ENCODE measurements at regions not wholly inside any gene's neighbourhood (a gene's known extent, or its start where the extent isn't known, plus 50 kb on each side); places are given as distances from the start of the nearest gene placed in this dataset.

DNA sequence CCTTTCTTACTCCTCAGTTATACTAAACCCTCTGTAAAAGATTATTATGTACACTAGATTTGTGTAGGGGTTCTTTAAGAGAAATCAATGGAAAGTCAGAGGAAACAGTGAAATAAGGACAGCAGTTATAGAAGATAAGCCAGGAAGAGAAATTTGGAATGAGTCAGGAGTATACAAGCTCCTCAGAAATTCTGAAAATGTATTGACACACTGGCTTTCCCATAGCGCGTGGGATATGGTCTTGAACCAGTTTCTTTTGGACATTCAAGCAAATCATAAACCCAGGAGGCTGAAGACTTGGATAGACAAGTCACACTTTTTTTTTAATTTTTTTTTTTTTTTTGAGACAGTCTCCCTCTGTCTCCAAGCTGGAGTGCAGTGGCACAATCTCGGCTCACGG, 316.1 kb upstream of the MMADHC start:
- no peak for DNase-seq (ENCODE audit: low read depth in 4 of 6, low spot score in 6 of 6)
- no peaks in the 10 kb centered on the region for H3K27me3 ChIP-seq (ENCODE audit: control insufficient read depth, insufficient read depth, low read length)
- H3K4me1 ChIP-seq (ENCODE audit: control insufficient read depth, insufficient read depth, low read length): no peaks in the 10 kb centered on the region
- H3K4me3 ChIP-seq (ENCODE audit: low read depth, low read length): no peak overlapping the region
- WGBS (ENCODE audit: insufficient coverage): 100% methylated on average over 2 of the region's 4 CpGs
- no peak overlapping the region for H3K27ac ChIP-seq (ENCODE audit: low read depth, low read length)
- H3K36me3 ChIP-seq (ENCODE audit: control insufficient read depth, insufficient read depth, low read length): no peaks in the 10 kb centered on the region
- no peaks in the 10 kb centered on the region for H3K9me3 ChIP-seq (ENCODE audit: control insufficient read depth, insufficient read depth, low read length)

DNA sequence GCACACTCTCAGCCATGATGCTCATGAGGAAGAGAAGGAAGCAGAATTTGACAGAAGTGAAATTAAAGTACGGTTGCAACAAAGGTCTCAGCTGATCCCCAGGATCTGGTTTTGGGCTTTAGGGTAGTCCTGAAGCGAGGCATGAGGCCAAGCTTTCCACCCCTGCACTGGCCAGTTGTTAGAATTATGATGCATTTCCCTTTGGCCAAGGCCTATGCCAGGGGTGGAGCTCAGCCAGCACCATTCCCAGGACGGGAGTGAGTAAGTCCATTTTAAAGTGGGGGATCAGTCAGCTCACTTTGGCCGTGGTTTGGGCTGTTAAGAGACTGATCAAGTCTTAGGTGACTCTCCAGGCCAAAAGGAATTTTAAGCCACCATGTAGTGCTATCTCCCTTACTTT, 314.5 kb upstream of the MMADHC start:
- Histone ChIP-seq H3K4me1 (ENCODE audit: control insufficient read depth, insufficient read depth, low read length) (no peaks in the 10 kb centered on the region), H3K36me3 (ENCODE audit: control insufficient read depth, insufficient read depth, low read length) (no peaks in the 10 kb centered on the region), H3K27me3 (ENCODE audit: control insufficient read depth, insufficient read depth, low read length) (no peaks in the 10 kb centered on the region), H3K27ac (ENCODE audit: low read depth, low read length) (no peak overlapping the region), H3K9me3 (ENCODE audit: control insufficient read depth, insufficient read depth, low read length) (no peaks in the 10 kb centered on the region), H3K4me3 (ENCODE audit: low read depth, low read length) (no peak overlapping the region)
- 91% methylated on average over 3 of the region's 4 CpGs for WGBS (ENCODE audit: insufficient coverage)
- no peak for DNase-seq (ENCODE audit: low read depth in 4 of 6, low spot score in 6 of 6)

DNA sequence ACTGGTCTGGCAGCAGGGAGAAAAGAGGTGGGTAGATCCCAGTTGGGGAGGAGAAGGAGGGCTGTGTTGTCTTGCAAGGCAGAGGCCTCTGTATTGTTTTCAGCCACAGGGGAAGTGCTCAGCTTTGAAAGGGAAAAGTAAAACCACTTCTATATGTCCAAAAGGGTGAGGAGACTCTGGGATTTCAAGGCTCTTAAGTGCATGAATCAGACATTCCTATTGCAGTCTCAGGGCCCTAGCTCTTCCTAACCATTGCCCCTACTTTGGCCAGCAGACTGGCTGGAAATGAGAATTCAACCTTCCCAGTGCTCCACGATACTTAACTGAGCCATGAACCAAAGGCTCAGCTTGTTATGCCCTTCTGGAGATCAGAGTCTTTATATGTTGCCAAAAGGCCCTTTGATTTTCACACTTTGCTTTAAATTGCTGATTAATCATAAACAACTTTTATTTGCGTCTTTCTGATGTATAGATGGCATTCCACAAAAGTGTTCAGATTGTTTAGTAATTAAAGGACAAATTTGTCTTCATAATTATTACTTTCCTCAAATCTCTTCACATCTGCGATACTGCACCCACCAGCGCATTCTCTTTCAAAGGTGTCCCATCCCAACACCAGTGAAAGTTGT, 313.8 kb upstream of the MMADHC start:
- DNase-seq (ENCODE audit: low read depth in 4 of 6, low spot score in 6 of 6): no peak
- Histone ChIP-seq H3K4me1 (ENCODE audit: control insufficient read depth, insufficient read depth, low read length) (no peaks in the 10 kb centered on the region), H3K36me3 (ENCODE audit: control insufficient read depth, insufficient read depth, low read length) (no peaks in the 10 kb centered on the region), H3K9me3 (ENCODE audit: control insufficient read depth, insufficient read depth, low read length) (no peaks in the 10 kb centered on the region), H3K27ac (ENCODE audit: low read depth, low read length) (no peak overlapping the region), H3K4me3 (ENCODE audit: low read depth, low read length) (no peak overlapping the region), H3K27me3 (ENCODE audit: control insufficient read depth, insufficient read depth, low read length) (no peaks in the 10 kb centered on the region)
- WGBS (ENCODE audit: insufficient coverage): 100% methylated on average over 1 of the region's 4 CpGs

DNA sequence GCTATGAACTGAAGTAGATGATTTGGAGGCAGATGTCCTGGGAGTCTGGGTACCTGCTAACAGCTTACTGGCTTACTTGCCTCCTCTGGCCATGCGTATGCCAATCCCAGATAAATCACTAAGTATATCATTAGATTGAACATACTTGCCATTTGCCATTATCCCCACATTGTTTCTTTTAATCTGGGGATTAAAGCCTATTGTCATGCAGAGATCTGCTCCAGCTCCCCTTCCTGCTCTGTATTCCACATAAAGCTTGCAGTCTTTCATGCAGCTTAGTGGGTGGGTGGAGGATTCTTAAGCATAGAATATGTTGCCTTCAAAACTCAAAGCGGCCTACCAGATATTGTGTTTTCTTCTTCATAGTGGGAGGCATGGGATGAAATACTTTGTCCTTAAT, 311.8 kb upstream of the MMADHC start:
- DNase-seq (ENCODE audit: low read depth in 4 of 6, low spot score in 6 of 6): no peak
- no peaks in the 10 kb centered on the region for H3K36me3 ChIP-seq (ENCODE audit: control insufficient read depth, insufficient read depth, low read length)
- WGBS (ENCODE audit: insufficient coverage): 88% methylated on average over 1 of the region's 2 CpGs
- H3K4me3 ChIP-seq (ENCODE audit: low read depth, low read length): no peak overlapping the region
- no peaks in the 10 kb centered on the region for H3K27me3 ChIP-seq (ENCODE audit: control insufficient read depth, insufficient read depth, low read length)
- no peaks in the 10 kb centered on the region for H3K4me1 ChIP-seq (ENCODE audit: control insufficient read depth, insufficient read depth, low read length)
- no peak overlapping the region for H3K27ac ChIP-seq (ENCODE audit: low read depth, low read length)
- no peaks in the 10 kb centered on the region for H3K9me3 ChIP-seq (ENCODE audit: control insufficient read depth, insufficient read depth, low read length)

DNA sequence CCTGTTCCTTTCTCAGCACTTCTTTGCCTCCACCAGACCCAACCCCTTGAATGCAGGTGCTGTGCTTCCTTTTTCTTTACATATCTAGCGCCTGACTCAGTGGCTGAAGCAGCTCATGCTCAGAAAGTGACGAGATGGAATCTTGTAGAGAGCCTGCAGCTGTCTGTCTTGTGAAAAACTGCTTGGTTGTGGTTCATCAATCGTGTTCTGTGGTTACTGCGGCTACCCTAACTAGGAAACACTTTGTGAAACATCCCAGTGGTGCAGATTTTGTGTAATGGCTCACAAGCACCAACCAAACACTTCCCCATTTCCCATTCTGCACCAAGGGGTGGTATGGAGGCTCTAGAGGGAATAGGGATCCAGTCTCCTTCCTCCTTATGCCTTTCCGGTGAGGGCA, 307.2 kb upstream of the MMADHC start:
- H3K4me1 ChIP-seq (ENCODE audit: control insufficient read depth, insufficient read depth, low read length): no peaks in the 10 kb centered on the region
- H3K27ac ChIP-seq (ENCODE audit: low read depth, low read length): no peak overlapping the region
- no peak overlapping the region for H3K4me3 ChIP-seq (ENCODE audit: low read depth, low read length)
- H3K9me3 ChIP-seq (ENCODE audit: control insufficient read depth, insufficient read depth, low read length): no peaks in the 10 kb centered on the region
- no peak for DNase-seq (ENCODE audit: low read depth in 4 of 6, low spot score in 6 of 6)
- H3K27me3 ChIP-seq (ENCODE audit: control insufficient read depth, insufficient read depth, low read length): no peaks in the 10 kb centered on the region
- 71% methylated on average over 2 of the region's 5 CpGs for WGBS (ENCODE audit: insufficient coverage)
- no peaks in the 10 kb centered on the region for H3K36me3 ChIP-seq (ENCODE audit: control insufficient read depth, insufficient read depth, low read length)

DNA sequence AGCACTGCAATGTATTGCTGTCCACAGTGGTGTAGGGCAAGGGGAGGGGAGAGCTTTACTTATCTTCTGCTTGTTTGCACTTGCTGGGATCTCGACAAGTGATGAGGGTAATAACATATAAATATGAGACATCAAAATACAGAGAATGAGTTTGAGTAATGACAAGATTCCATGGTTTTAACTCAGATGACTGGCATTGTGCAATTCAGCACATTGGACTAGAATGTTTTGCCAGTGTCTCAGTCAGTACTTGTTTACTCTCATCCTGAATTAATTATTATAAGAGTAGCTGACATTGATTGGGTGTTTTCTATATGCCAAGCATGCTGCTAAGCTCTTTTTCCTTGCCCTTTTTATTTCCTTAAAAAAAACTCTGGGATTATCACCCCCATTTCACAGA, 306.7 kb upstream of the MMADHC start:
- Histone ChIP-seq H3K4me1 (ENCODE audit: control insufficient read depth, insufficient read depth, low read length) (no peaks in the 10 kb centered on the region), H3K36me3 (ENCODE audit: control insufficient read depth, insufficient read depth, low read length) (no peaks in the 10 kb centered on the region), H3K27ac (ENCODE audit: low read depth, low read length) (no peak overlapping the region), H3K9me3 (ENCODE audit: control insufficient read depth, insufficient read depth, low read length) (no peaks in the 10 kb centered on the region), H3K27me3 (ENCODE audit: control insufficient read depth, insufficient read depth, low read length) (no peaks in the 10 kb centered on the region), H3K4me3 (ENCODE audit: low read depth, low read length) (no peak overlapping the region)
- WGBS (ENCODE audit: insufficient coverage): no CpG with 5 or more reads among the region's 1 CpG
- no peak for DNase-seq (ENCODE audit: low read depth in 4 of 6, low spot score in 6 of 6)

DNA sequence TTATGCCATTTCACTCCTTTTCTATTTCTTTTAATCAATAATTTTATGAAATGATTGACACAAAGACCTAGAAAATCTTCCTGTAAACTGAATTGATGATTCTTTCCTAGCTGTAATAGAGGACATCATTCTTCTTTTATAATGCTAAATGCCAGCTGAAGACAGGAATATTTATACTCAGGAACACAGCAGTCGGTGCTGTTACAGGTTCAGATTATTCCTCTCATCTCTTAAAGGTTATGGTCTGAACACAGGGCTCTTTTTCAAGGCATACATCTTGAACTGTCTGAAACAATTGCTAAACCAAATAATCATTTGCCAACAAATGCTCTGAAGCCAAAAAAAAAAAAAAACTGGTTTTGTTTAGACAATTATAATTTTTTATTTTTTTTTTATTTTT, 305.0 kb upstream of the MMADHC start:
- Histone ChIP-seq H3K9me3 (ENCODE audit: control insufficient read depth, insufficient read depth, low read length) (no peaks in the 10 kb centered on the region), H3K4me1 (ENCODE audit: control insufficient read depth, insufficient read depth, low read length) (no peaks in the 10 kb centered on the region), H3K27me3 (ENCODE audit: control insufficient read depth, insufficient read depth, low read length) (no peaks in the 10 kb centered on the region), H3K27ac (ENCODE audit: low read depth, low read length) (no peak overlapping the region), H3K36me3 (ENCODE audit: control insufficient read depth, insufficient read depth, low read length) (no peaks in the 10 kb centered on the region), H3K4me3 (ENCODE audit: low read depth, low read length) (no peak overlapping the region)
- DNase-seq (ENCODE audit: low read depth in 4 of 6, low spot score in 6 of 6): peak in 1 of 6 donors; percentile 47
- WGBS (ENCODE audit: insufficient coverage): 60% methylated on average over 1 of the region's 1 CpG

DNA sequence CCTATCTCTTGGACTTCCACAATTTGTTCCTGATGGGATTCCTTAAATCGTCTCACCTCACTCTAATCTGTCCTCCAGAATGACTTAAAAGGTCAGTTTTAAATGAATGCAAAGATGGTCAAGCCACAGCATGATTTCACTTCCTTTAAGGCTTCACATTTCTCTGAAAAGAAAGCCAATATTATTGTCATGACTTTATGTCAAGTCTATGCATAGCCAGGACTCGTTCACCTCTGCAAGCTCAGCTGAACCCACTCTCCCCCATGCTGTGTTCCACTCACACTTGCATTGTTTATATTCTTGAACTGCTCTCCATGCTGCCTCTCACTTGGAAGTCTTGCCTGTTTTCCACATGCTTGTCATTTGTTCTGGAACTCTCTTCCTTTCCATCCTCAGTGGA, 298.4 kb upstream of the MMADHC start:
- 50% methylated on average over 2 of the region's 2 CpGs for WGBS (ENCODE audit: insufficient coverage)
- no peak for DNase-seq (ENCODE audit: low read depth in 4 of 6, low spot score in 6 of 6)
- H3K9me3 ChIP-seq (ENCODE audit: control insufficient read depth, insufficient read depth, low read length): no peaks in the 10 kb centered on the region
- no peaks in the 10 kb centered on the region for H3K27me3 ChIP-seq (ENCODE audit: control insufficient read depth, insufficient read depth, low read length)
- H3K4me1 ChIP-seq (ENCODE audit: control insufficient read depth, insufficient read depth, low read length): no peaks in the 10 kb centered on the region
- no peaks in the 10 kb centered on the region for H3K36me3 ChIP-seq (ENCODE audit: control insufficient read depth, insufficient read depth, low read length)
- no peak overlapping the region for H3K27ac ChIP-seq (ENCODE audit: low read depth, low read length)
- no peak overlapping the region for H3K4me3 ChIP-seq (ENCODE audit: low read depth, low read length)

DNA sequence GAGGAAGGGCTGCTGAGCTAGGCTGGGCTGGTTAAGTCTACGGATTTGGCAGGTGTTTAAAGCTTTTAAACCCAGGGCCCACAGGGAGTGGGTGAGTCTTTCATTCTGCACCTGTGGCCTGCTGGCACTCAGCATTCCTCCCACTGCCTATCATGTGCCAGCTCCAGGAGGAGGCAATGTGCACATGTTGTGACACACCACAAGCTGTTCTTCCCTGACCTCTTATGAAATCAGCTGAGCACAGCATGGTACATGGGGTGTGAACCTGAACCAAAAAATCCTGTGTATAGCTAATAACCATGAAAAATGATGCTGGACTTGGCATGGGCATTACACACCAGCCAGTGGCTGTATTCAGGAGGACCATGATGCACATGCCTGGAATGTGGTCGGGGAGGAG, 297.9 kb upstream of the MMADHC start:
- DNase-seq (ENCODE audit: low read depth in 4 of 6, low spot score in 6 of 6): peak in 2 of 6 donors; percentile 48 to 63
- no peak overlapping the region for H3K27ac ChIP-seq (ENCODE audit: low read depth, low read length)
- H3K27me3 ChIP-seq (ENCODE audit: control insufficient read depth, insufficient read depth, low read length): no peaks in the 10 kb centered on the region
- no peaks in the 10 kb centered on the region for H3K36me3 ChIP-seq (ENCODE audit: control insufficient read depth, insufficient read depth, low read length)
- H3K9me3 ChIP-seq (ENCODE audit: control insufficient read depth, insufficient read depth, low read length): no peaks in the 10 kb centered on the region
- no peak overlapping the region for H3K4me3 ChIP-seq (ENCODE audit: low read depth, low read length)
- no peaks in the 10 kb centered on the region for H3K4me1 ChIP-seq (ENCODE audit: control insufficient read depth, insufficient read depth, low read length)
- WGBS (ENCODE audit: insufficient coverage): no CpG with 5 or more reads among the region's 2 CpGs

DNA sequence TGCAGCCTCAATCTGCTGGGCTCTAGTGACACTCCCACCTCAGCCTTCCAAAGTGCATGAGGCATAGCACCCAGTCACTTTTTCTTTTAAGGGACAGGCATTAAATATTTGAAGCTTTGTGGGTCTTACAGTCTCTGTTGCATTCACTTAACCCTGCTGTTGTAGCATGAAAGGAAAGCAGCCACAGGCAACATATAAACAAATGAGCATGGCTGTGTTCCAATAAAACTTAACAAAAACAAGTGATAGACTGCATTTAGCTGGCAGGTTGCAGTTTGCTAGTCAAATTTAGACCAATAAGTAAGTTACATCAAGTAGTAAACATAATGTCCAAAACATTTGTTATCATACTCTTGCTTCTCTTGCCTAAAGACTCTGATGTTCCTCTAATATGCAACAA, 297.3 kb upstream of the MMADHC start:
- Histone ChIP-seq H3K36me3 (ENCODE audit: control insufficient read depth, insufficient read depth, low read length) (no peaks in the 10 kb centered on the region), H3K9me3 (ENCODE audit: control insufficient read depth, insufficient read depth, low read length) (no peaks in the 10 kb centered on the region), H3K27me3 (ENCODE audit: control insufficient read depth, insufficient read depth, low read length) (no peaks in the 10 kb centered on the region), H3K4me1 (ENCODE audit: control insufficient read depth, insufficient read depth, low read length) (no peaks in the 10 kb centered on the region), H3K4me3 (ENCODE audit: low read depth, low read length) (no peak overlapping the region), H3K27ac (ENCODE audit: low read depth, low read length) (no peak overlapping the region)
- DNase-seq (ENCODE audit: low read depth in 4 of 6, low spot score in 6 of 6): no peak
